GM12874 (cell line): ENCODE measurements at regions not wholly inside any gene's neighbourhood (a gene's known extent, or its start where the extent isn't known, plus 50 kb on each side); places are given as distances from the start of the nearest gene placed in this dataset.

Source experiments
- TF ChIP-seq, protein P1 (sequence below): IDR thresholded peaks from 2 replicates; pipeline ENCODE4 v1.5.1; 2011; ENCODE audit warnings: low read depth, mild to moderate bottlenecking, control low read depth, low read length, moderate library complexity; ENCODE audit not compliant: insufficient read depth

DNA sequence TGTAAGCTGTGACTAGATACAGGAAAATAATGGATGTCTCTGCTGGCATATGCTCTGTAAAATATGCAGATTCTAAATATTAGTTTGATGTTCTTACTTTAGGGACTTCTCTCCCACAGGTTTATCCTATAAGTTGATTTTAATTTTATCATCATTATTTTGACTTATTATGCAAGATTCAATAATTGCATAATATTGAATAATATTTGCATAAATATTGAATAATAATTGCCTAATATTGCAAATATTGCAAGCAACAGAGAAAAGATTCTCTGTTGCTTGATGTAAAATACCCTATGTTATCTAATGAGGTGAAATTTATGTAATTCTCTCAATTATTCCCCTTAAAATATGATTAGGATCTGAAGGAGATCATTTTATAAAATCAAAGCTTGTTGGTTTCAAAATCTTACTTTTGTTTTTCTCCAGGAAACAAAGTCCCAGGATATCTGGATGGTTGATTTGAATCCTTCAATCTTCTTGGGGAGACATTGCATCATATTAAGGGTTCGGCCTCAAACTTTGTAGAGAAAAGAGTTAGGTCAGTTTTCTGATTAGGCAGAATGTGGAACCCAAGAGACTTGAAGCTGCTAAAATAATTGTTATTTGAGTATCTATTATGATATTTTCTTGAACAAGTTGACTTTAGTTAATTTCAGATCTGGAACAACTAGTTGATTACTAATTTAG, 92.8 kb upstream of the MTPN start:
- TF ChIP-seq, protein P1, sequence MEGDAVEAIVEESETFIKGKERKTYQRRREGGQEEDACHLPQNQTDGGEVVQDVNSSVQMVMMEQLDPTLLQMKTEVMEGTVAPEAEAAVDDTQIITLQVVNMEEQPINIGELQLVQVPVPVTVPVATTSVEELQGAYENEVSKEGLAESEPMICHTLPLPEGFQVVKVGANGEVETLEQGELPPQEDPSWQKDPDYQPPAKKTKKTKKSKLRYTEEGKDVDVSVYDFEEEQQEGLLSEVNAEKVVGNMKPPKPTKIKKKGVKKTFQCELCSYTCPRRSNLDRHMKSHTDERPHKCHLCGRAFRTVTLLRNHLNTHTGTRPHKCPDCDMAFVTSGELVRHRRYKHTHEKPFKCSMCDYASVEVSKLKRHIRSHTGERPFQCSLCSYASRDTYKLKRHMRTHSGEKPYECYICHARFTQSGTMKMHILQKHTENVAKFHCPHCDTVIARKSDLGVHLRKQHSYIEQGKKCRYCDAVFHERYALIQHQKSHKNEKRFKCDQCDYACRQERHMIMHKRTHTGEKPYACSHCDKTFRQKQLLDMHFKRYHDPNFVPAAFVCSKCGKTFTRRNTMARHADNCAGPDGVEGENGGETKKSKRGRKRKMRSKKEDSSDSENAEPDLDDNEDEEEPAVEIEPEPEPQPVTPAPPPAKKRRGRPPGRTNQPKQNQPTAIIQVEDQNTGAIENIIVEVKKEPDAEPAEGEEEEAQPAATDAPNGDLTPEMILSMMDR, result no peak

DNA sequence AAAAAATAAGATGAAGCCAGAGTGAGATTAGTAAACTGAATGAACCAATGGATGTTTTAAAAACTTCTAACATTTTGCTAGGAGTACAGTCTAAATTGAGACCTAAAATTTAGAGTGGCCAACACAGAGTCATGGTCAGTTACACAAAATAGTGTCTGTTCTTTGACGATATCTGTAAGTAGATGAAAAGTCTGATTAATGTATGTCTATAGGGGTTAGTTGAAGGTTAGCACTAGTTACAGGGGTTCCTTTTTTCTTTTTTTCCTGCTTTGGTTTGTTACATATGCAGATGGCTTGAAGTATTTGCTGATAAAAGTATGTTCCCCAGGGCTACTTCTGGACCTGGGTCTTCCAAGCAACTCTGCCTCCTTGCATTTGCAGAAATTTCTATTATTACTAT, 90.1 kb upstream of the MTPN start:
- TF ChIP-seq, protein P1, result no peak

DNA sequence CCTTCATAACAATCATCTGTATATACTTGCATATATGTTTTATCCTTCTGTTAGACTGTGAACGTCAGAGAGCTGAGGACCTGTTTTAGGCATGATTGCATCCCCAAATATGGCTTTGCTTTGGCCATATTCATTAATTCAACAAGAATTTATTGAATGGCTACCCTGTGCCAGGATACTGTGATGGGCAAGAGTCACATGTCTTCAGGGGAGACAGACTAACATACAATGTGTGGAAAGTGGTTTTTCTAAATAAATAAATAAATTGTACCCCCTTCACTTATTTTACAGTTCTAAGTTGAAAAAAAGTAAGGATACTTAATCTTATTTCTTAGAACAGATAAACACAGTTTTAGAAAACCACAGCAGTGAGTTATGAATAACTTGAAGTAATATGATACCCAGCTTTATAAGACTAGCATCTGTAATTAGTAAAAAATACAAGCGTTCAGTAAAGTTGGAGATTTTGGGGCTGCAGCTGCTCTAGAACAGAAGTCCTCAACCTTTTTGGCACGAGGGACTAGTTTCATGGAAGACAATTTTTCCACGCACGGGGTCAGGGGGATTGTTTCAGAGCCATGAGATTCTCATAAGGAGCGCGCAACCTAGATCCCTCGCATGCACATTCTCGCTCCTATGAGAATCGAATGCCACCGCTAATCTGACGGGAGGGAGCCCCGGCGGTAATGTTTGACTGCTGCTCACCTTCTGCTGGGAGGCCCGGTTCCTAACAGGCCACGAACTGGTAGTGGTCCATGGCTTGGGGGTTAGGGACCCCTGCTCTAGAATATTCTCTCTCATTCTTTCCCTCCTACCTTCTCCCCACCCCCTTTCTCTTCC, 89.4 kb upstream of the MTPN start:
- TF ChIP-seq, protein P1, result no peak

DNA sequence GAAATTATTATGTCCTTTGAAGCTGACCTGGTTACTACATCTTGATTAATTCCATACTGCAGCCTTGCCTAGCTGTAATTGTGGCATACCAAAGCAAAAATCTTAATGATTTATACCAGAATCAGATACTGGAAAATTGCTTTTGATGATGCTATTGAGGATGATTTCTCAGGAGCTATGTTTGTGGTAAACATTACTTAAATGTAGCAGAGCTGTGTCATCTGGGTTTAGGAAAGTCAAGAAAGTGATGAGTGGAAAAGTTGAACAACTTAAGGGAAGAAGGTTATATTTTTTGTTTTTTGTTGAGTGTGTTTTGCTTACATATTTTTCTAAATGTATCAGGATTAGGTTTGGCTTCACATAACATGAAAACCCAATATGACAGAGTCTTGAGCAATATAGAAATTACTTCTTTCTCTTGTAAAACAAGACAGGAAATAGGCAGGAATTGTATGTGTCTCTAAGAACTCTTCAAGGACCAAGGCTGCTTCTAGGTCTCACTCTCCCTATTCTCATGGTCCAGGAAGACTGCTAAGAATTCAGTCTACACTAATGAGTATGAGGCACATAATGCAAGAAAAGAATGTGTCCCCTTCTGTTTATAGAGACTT, 87.6 kb upstream of the MTPN start:
- TF ChIP-seq, protein P1, result no peak

DNA sequence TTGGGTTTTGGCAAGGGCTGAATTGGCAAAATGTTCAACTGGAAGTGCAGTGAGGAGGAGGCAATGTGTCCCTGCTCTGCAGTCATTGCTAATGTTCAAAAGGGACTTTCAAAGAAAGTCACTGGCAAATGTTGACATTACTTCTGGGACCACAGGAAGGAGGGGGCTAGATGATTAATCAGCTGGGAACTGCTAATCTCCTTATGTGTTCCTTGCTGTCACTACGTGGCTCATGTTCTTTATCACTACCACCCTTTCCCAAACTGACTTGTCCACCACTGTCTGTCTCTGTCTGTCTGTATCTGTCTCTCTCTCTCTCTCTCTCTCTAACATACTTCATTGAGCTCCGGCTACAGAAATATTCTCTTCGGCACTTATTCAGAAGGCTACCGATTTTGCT, 86.9 kb upstream of the MTPN start:
- TF ChIP-seq, protein P1, result no peak

DNA sequence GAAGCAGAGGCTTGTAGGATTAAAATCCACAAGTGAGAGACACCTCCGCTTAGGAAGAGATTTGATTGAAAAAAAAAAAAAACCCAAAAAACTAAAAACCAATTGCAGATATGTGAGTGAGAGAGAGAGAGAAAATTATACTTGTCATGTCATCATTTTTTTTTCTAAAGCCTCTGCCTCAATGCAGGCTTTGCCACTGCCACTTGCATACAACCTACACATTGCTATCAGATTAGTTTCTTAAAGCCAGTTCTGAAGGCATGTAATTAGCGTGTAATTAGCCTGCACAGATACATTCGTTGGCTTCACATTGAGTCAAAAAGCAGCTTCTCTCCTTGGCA, 86.1 kb upstream of the MTPN start:
- TF ChIP-seq, protein P1, result no peak

DNA sequence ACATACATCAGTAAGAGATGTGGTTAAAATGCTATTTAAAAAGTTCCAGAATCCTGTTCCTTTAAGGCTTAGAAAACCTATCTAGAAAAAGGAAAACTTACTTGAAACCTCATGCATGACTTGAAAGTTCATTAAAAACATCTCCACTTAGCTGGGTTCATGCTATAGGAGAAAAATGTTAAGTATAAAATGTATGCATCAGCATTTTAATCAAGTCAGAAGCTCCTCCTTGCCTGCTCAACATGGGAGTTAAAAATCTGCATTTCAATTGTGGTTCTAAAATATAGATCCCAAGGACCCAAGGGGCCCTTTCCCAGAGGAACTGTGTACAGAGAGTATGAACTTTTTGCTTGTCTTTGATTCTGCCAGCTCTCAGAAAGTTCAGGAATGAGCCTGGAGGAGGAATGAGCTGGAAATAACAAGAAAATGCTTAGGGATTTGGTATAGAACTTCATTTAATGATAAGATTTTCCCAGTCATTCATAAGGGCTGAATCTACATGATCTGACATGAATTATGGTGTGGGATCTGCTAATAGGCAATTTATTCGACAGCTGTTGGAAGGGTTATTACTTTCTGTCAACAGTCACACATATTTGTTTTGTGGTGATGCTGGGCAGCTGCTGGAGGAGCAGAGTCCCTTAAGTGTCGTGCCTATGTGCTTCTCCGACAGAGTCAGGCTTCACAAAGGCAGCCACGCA, 85.6 kb upstream of the MTPN start:
- TF ChIP-seq, protein P1, result no peak
